HG03066 (cell line): ENCODE measurements at regions not wholly inside any gene's neighbourhood (a gene's known extent, or its start where the extent isn't known, plus 50 kb on each side); places are given as distances from the start of the nearest gene placed in this dataset.
A peak's percentile ranks its signal among the peaks of the same experiment; 100 is the strongest.

Experiments
- ATAC-seq: cut with Tn5 transposase; IDR thresholded peaks from one replicate; pipeline ENCODE4 v1.9.1; 2021; ENCODE audit warnings: low read depth; ENCODE audit not compliant: unreplicated experiment

DNA sequence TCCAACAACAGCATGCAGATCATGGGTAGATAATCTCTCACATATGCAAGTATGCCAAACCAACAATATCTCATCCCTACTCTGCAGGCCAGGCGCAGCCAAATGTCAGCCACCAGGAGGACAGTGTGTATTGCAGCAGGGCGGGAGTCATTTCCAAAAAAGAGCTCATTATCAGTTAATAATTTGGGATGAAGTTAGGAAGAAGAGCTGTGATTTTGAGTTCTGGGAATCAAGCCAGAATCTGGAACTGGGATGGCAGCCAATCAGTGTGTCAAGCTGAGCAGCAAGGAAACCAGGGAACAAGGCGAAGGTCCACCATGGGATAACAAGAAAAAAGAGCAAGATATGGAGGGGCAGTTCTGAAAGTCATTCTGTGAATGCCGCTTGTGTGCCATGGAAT is 88.2 kb upstream of the CAMK2D start:
- ATAC-seq = no peak

- ATAC-seq = no peak
Observed at GRCh38 chr4:113847710-113848109, 86.2 kb upstream of the CAMK2D start.

- ATAC-seq = no peak
Observed at GRCh38 chr4:113846433-113846832, 84.9 kb upstream of the CAMK2D start.

- ATAC-seq = no peak
Observed at GRCh38 chr4:113845138-113845537, 83.6 kb upstream of the CAMK2D start.

GRCh38 chr4:113844369-113844768 is 82.8 kb upstream of the CAMK2D start:
- ATAC-seq = no peak

- ATAC-seq = no peak
Observed at GRCh38 chr4:113840861-113841260, 79.3 kb upstream of the CAMK2D start.

GRCh38 chr4:113838460-113838859 is 76.9 kb upstream of the CAMK2D start:
- ATAC-seq = no peak

GRCh38 chr4:113837397-113837796 is 75.9 kb upstream of the CAMK2D start:
- ATAC-seq = peak; percentile 100

- no peak for ATAC-seq
Observed at GRCh38 chr4:113835005-113835404, 73.5 kb upstream of the CAMK2D start.

DNA sequence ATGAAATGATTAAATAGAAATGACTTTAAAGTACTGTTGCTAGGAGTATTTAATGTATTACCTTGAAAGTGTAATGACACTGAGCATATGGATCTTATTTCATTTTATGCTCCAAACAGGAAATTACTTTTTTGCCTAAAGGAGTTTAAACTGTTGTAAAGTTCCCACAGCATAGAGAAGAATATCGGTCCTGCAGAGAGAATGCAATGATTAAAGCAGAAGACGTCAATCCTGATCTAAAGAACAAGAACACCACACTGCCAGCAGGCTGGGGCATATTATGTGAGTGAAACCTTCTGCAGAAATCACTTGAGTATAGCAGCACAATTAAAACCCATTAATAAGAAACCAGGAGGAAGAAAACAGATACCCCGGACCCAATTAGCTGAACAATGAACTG is 72.8 kb upstream of the CAMK2D start:
- no peak for ATAC-seq

DNA sequence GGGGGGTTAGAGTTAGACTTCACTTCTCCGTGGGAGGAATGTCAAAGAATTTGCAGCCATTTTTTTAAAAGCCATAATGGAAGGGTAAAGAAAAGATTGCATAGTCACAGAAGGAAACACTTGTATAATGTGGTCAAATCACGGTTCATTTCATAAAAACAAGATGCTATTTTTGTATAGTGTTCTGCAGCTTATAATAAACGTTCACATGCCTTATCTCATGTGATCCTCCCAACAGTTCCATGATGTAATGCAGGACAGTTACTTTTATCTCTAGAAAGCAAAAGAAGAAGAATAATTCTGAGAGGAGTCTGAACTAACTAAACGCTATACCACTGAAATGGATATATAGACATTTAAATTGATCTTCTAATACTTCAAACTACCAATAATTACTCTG is 71.3 kb upstream of the CAMK2D start:
- ATAC-seq = no peak

- ATAC-seq = no peak
Observed at GRCh38 chr4:113831457-113831856, 69.9 kb upstream of the CAMK2D start.

DNA sequence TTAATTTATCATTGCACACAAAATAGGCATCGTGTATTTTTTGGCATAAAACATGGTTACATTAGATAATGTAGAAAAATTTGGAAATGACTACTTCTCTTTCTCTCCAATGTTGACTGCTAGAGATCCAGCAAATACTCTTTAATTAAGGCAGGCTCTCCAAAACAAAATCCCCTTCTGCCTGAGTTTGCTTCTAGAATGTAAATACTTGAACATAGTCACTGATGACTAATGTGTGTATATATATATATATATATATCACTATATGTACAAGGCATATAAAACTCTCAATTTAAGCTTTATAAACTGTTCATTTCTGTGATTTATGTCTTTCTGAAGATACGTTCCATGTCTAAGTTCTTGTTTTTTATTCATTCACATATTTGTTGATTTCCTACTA is 67.2 kb upstream of the CAMK2D start:
- ATAC-seq = no peak

DNA sequence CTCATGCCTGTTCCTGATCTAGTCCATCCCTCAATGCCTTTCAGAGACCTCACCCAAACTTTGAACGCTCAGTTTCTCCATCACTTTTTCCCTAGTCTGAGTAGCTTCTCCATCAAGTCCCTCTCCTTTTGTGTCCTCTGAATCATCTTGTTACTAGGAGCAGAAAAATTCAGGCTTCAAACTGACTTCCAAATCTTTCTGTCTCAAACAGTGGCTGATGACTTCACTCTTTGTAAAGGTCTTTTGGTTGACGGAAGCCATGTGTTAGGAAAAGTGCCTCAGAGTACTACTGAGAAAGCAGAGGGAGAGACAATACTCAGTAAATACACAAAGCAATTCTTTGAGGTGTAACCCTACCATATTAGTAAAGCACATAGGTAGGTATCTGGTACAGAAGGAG is 65.7 kb upstream of the CAMK2D start:
- no peak for ATAC-seq

GRCh38 chr4:113826421-113826820 is 64.9 kb upstream of the CAMK2D start:
- ATAC-seq = no peak

DNA sequence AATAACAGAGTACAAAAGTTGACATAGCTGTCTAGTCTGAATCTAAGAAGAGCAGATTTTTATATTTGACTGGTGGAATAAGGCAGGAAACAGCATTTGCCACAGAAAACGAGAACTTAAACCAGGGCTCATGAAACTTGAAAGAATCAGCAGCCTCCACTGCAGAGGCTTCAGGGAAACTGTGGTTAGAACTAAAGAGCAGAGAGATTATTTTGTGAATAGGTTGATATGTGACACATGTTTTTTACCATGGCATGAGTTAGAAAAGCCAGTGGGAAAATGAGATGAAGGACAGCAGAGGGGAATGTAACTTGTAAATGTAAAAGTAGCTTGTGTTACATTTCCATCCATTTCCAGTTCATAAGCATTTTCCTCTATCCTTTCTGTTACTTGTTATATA is 63.7 kb upstream of the CAMK2D start:
- peak; percentile 65 for ATAC-seq

- ATAC-seq = no peak
Observed at GRCh38 chr4:113824396-113824795, 62.9 kb upstream of the CAMK2D start.

GRCh38 chr4:113823291-113823659 is 61.7 kb upstream of the CAMK2D start:
- ATAC-seq = peak; percentile 58

DNA sequence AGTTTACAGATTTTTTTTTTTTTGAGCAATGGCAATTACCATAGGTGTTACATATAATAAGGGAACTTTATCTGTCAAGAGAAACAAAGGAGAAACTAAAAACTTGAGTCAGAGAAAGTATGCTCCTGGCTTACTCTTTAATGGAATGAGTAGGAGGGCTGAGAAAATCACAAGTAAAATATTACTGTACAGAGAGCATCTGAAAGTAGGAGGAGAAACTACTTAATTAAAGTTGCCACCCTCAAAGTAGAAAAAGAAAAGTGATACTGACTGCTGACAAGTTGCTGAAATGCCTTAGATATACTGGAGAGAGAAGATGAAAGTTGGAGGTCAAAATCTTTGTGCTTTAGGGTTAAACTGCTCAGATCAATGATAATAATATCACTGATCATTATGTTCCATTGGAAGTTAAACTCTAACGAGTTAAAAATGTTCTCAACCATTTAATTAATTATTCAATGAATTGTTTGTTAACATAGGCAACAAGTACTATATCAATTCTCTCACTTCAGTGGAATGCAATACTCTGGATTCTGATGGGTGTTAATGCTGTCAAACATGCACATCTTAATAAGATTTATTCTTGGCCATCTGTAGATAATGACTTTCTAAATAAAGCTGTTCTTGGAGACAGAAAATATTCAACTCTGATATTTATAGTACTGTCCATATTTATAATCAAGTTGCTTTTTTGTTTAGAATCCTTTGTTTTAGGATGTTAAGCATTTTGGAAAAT is 61.2 kb upstream of the CAMK2D start:
- ATAC-seq = peak; percentile 63

DNA sequence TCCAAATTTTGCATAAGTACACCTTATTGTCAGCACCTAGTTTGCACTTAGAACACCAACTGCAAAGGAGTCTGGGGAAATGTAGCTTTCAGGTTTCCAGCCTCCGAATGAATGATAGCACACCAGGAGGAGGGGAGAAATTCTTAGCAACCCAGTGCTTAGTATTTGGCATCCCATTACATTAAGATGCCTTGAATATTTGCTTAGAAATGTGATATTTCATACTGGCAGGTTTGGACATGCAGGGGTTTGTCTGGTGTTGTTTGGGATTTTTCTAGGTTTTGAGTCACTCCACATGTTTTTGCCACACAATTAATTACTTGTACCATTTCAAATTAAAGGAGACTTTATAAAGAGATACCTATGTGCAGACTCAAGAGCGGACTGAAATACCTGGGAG is 60.3 kb upstream of the CAMK2D start:
- ATAC-seq = no peak

- no peak for ATAC-seq
Observed at GRCh38 chr4:113820108-113820507, 58.6 kb upstream of the CAMK2D start.

- ATAC-seq = no peak
Observed at GRCh38 chr4:113815826-113816225, 54.3 kb upstream of the CAMK2D start.

DNA sequence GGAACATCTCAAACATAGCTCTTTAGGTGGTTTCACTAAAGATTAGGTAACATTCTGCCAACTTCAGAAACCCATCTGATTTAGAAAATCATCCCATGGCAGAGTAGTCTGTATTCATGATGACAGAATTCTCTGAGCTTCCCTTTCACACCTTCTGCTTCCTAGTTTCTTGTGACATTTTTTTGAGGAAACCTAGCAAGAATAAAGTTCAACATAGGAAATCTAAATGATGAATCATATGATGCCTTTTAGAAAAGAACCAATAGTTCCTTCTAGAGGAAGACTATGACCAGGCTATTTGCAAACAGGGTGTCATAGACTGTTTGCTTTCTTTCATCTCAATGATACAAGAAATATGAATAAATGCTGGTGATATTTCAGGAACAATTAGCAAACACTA is 49.8 kb upstream of the CAMK2D start:
- ATAC-seq = no peak
